GM18907 (cell line): ENCODE measurements at regions not wholly inside any gene's neighbourhood (a gene's known extent, or its start where the extent isn't known, plus 50 kb on each side); places are given as distances from the start of the nearest gene placed in this dataset.
A peak's percentile ranks its signal among the peaks of the same experiment; 100 is the strongest.
"Not testable (repeated sequence)": the region's sequence is repeated elsewhere in the genome, so short reads cannot be mapped to it uniquely, and the experiment has no call there.

Source experiments
- ATAC-seq: cut with Tn5 transposase; IDR thresholded peaks from one replicate; pipeline ENCODE4 v1.9.1; 2021; ENCODE audit warnings: mild to moderate bottlenecking, moderate library complexity; ENCODE audit not compliant: unreplicated experiment

GRCh38 chr5:17326600-17327037 is 109.2 kb downstream of the BASP1 start:
- no peak for ATAC-seq

GRCh38 chr5:17327048-17327625 is 109.7 kb downstream of the BASP1 start:
- ATAC-seq: no peak

DNA sequence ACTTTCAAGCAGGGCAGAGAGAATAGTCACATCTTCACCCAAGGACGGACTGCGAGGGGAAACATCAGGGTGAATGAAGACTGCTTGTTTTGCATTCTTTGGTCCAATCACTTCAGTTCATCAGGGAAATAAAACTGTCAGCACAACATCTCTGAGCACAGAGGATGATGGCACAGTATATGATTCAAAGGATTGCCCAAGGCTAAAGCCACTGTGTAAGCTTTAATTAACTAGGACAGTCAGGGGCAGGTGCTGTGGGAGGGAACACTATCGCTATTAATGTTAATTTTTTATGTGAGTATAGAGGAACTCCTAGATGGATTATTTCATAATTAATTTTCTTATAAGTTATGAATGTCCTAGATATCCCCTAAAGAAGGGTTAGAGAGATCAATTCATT is 112.1 kb downstream of the BASP1 start:
- no peak for ATAC-seq

- no peak for ATAC-seq
These were observed 113.0 kb downstream of the BASP1 start for GRCh38 chr5:17330386-17330785.

DNA sequence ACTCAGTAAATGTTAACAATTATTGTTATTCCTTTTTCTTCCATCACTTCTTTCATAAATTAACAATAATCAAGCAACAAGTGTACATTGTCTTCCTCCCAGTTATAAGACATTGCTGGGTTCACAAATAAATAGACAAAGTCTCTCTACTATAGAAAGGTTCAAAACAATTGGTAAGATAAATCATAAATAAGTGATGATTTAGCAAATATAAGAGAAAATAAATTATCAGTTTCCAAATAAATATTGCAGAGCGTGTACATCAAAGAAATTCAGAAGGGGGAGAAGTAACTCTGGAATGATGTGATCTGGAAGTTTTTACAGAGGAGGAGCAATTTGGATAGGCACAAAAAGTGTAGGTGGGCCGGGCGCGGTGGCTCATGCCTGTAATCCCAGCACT is 114.2 kb downstream of the BASP1 start:
- no peak for ATAC-seq

DNA sequence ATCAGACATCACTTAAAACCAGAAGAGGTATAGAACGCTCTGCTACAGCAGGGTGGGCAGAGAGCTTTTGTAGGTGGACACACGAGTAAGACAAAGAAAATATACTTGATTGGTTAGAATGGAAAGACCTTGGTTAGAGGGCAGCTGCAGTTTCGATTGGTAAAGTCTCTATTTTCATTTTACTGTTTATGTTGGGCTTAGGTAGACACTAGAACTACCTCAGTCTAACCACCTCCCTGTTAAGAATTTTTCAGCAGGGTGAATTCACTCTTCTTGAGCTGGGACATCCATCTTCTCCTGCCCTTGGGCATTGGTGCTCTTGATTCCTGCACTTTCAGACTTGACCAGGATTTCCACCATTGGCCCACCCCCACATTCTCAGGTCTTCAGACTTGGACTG is 116.3 kb downstream of the BASP1 start:
- no peak for ATAC-seq

DNA sequence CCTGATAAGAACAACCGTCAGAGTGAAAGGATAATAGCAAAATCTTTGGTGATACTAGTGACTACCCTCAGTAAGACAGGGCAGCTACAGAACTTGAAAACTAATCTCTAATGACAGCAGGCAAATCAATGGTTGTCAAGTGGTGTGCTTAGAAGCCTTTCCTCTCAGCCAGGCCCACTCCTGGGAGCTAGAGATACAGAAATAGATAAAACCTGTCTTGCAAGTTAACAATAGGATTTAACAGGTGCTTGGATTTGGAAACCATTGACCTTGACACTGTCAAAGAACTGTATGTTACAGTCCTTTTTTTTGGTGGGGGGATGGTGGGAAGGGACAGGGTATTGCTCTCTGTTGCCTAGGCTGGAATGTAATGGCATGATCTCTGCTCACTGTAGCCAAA is 118.6 kb downstream of the BASP1 start:
- no peak for ATAC-seq

- not testable (repeated sequence) for ATAC-seq
These were observed 119.3 kb downstream of the BASP1 start for GRCh38 chr5:17336723-17337122.

- no peak for ATAC-seq
These were observed 122.4 kb downstream of the BASP1 start for GRCh38 chr5:17339841-17340240.

- ATAC-seq: no peak
These were observed 122.9 kb downstream of the BASP1 start for GRCh38 chr5:17340379-17340778.

DNA sequence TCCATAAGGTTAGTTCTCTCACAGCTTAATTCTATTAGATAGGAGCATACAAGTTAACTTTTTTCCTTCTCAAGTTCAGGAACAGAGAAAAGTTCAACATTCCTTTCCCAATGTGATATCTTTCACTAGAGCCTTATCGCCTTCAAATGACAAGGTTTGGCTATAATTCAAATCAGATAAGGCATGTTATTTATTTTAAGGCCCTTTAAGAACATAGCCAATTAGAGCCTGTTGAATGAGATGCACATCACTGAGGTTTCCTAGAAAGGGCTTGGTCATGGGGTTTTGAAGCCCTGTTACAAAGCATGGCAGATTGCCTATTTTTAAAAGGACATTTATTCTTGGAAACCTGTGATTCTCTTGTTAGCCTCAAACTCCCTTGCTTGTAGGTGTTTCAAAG is 123.4 kb downstream of the BASP1 start:
- no peak for ATAC-seq

- peak; percentile 96 for ATAC-seq
These were observed 126.2 kb downstream of the BASP1 start for GRCh38 chr5:17343675-17344074.

DNA sequence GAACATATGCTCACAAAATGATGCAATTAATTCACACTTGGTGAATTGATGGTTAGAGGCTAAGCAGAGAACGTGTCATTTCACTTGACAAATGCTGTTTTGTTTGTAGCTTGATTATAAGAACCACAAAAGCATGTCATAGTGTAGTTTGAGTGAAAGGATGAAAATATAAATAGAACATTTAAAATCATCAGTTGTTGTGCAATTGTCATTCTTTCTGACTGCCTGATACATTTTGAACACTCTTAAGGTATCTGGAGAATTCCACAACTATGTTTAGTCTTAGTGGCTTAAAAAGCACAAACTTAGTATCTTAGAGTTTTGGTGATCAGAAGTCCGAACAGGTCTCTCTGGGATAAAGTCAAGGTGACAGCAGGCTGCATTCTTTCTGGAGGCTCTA is 129.4 kb downstream of the BASP1 start:
- no peak for ATAC-seq

GRCh38 chr5:17352223-17352622 is 134.8 kb downstream of the BASP1 start:
- ATAC-seq: no peak

- ATAC-seq: no peak
These were observed 136.8 kb downstream of the BASP1 start for GRCh38 chr5:17354265-17354664.

GRCh38 chr5:17355586-17356346 is 138.3 kb downstream of the BASP1 start:
- no peak for ATAC-seq

GRCh38 chr5:17356551-17356950 is 139.1 kb downstream of the BASP1 start:
- ATAC-seq: no peak

GRCh38 chr5:17357504-17357903 is 140.1 kb downstream of the BASP1 start:
- ATAC-seq: no peak

- no peak for ATAC-seq
These were observed 140.0 kb upstream of the TAF11L2 start for GRCh38 chr5:17358031-17358430.

- ATAC-seq: no peak
These were observed 138.5 kb upstream of the TAF11L2 start for GRCh38 chr5:17359451-17360011.

- no peak for ATAC-seq
These were observed 137.2 kb upstream of the TAF11L2 start for GRCh38 chr5:17360879-17361278.

- no peak for ATAC-seq
These were observed 136.7 kb upstream of the TAF11L2 start for GRCh38 chr5:17361331-17361730.
